Liver (tissue), 8 donors: ENCODE measurements at regions not wholly inside any gene's neighbourhood (a gene's known extent, or its start where the extent isn't known, plus 50 kb on each side); places are given as distances from the start of the nearest gene placed in this dataset.

Source experiments
- DNase-seq: peaks from one replicate; pipeline ENCODE4 v3.0.0-alpha.2; 2017; ENCODE audit warnings: low spot score
- H3K27ac ChIP-seq, 2 donors: one replicate each; pipeline ENCODE4 v1.7.0; 2013; ENCODE audit warnings: inconsistent platforms in 2 of 2, low read length in 2 of 2, control low read depth in 1 of 2, low read depth in 1 of 2, mild to moderate bottlenecking in 1 of 2
- H3K27me3 ChIP-seq, 4 donors: one replicate each; pipeline versions ENCODE4 v1.6.1 to v1.7.0; 2013; ENCODE audit warnings: low read length in 3 of 4, inconsistent platforms in 1 of 4, mild to moderate bottlenecking in 1 of 4, moderate library complexity in 1 of 4; ENCODE audit not compliant: control insufficient read depth in 4 of 4, insufficient read depth in 4 of 4
- H3K36me3 ChIP-seq, 4 donors: one replicate each; pipeline versions ENCODE4 v1.6.1 to v1.7.0; 2013; ENCODE audit warnings: low read length in 3 of 4, mild to moderate bottlenecking in 3 of 4, low read depth in 1 of 4, moderate library complexity in 1 of 4; ENCODE audit not compliant: control insufficient read depth in 4 of 4, insufficient read depth in 3 of 4
- H3K4me1 ChIP-seq, 4 donors: one replicate each; pipeline versions ENCODE4 v1.6.1 to v1.7.0; 2013; ENCODE audit warnings: low read length in 3 of 4, mild to moderate bottlenecking in 3 of 4, moderate library complexity in 1 of 4; ENCODE audit not compliant: control insufficient read depth in 4 of 4, insufficient read depth in 4 of 4
- H3K4me3 ChIP-seq, 3 donors: one replicate each; pipeline versions ENCODE4 v1.6.1 to v1.7.0; 2013; ENCODE audit warnings: low read length in 3 of 3, control low read depth in 1 of 3, low read depth in 1 of 3, mild to moderate bottlenecking in 1 of 3
- H3K9ac ChIP-seq, 2 donors: one replicate each; pipeline ENCODE4 v1.7.0; 2013; ENCODE audit warnings: low read length in 2 of 2, mild to moderate bottlenecking in 2 of 2, moderate library complexity in 2 of 2, control low read depth in 1 of 2, low read depth in 1 of 2
- H3K9me3 ChIP-seq, 4 donors: one replicate each; pipeline versions ENCODE4 v1.6.1 to v1.7.0; 2013; ENCODE audit warnings: low read length in 3 of 4; ENCODE audit not compliant: control insufficient read depth in 4 of 4
- EGR1 ChIP-seq, 2 donors: IDR thresholded peaks; 2 replicates each; pipeline ENCODE4 v1.6.1; 2016 to 2018; ENCODE audit warnings: antibody characterized with exemption in 2 of 2, low read depth in 2 of 2
- FOXA1 ChIP-seq: IDR thresholded peaks from 2 replicates; pipeline ENCODE4 v1.6.1; 2016; ENCODE audit warnings: antibody characterized with exemption
- FOXA2 ChIP-seq: IDR thresholded peaks from 2 replicates; pipeline ENCODE4 v1.6.1; 2016; ENCODE audit warnings: antibody characterized with exemption
- GABPA ChIP-seq, 2 donors: IDR thresholded peaks in 1 of 2; conservative IDR thresholded peaks in 1 of 2; 2 replicates each; pipeline ENCODE4 v1.6.1; 2016; ENCODE audit warnings: antibody characterized with exemption in 2 of 2, mild to moderate bottlenecking in 1 of 2, moderate library complexity in 1 of 2
- HNF4A ChIP-seq, 2 donors: conservative IDR thresholded peaks; 2 replicates each; pipeline ENCODE4 v1.6.1; 2016; ENCODE audit warnings: antibody characterized with exemption in 2 of 2, mild to moderate bottlenecking in 2 of 2
- HNF4G ChIP-seq: IDR thresholded peaks from 2 replicates; pipeline ENCODE4 v1.6.1; 2016; ENCODE audit warnings: antibody characterized with exemption
- JUND ChIP-seq, 2 donors: IDR thresholded peaks; 2 replicates each; pipeline ENCODE4 v1.6.1; 2016; ENCODE audit warnings: antibody characterized with exemption in 2 of 2
- MAX ChIP-seq: IDR thresholded peaks from 2 replicates; pipeline ENCODE4 v1.6.1; 2016; ENCODE audit warnings: antibody characterized with exemption
- NR2F2 ChIP-seq: IDR thresholded peaks from 2 replicates; pipeline ENCODE4 v1.6.1; 2016; ENCODE audit warnings: antibody characterized with exemption
- RAD21 ChIP-seq, 2 donors: IDR thresholded peaks; 2 replicates each; pipeline ENCODE4 v1.6.1; 2016; ENCODE audit warnings: antibody characterized with exemption in 2 of 2, mild to moderate bottlenecking in 2 of 2
- RXRA ChIP-seq, 2 donors: IDR thresholded peaks; 2 replicates each; pipeline ENCODE4 v1.6.1; 2017 to 2018; ENCODE audit warnings: antibody characterized with exemption in 2 of 2, mild to moderate bottlenecking in 1 of 2
- SP1 ChIP-seq: IDR thresholded peaks from 2 replicates; pipeline ENCODE4 v1.6.1; 2018; ENCODE audit warnings: antibody characterized with exemption, mild to moderate bottlenecking
- TAF1 ChIP-seq: conservative IDR thresholded peaks from 2 replicates; pipeline ENCODE4 v1.6.1; 2016; ENCODE audit warnings: antibody characterized with exemption, mild to moderate bottlenecking
- YY1 ChIP-seq: IDR thresholded peaks from 2 replicates; pipeline ENCODE4 v1.6.1; 2016; ENCODE audit warnings: antibody characterized with exemption, mild to moderate bottlenecking
- WGBS: extraction: QIAGEN DNeasy Blood & Tissue Kit; methylation state at CpG from one replicate; pipeline ENCODE4 v1.1.7; 2013; 5-methylcytosine and 5-hydroxymethylcytosine counted together
- TF ChIP-seq, protein P1 (sequence below): IDR thresholded peaks from 2 replicates; pipeline ENCODE4 v1.6.1; 2016; ENCODE audit warnings: antibody characterized with exemption
- TF ChIP-seq, protein P2 (sequence below): fragments of 150-350 bp; IDR thresholded peaks from 2 replicates; pipeline ENCODE4 v1.5.1; 2017; ENCODE audit warnings: improper control_type of control experiment, low read depth, low read length; ENCODE audit not compliant: missing input control
- TF ChIP-seq, protein P3 (sequence below): IDR thresholded peaks from 2 replicates; pipeline ENCODE4 v1.6.1; 2016; ENCODE audit warnings: antibody characterized with exemption
- donor health status: healthy.
- donor health status: healthy.
- donor health status: healthy.
- donor health status: healthy.
- donor health status: healthy.

GRCh38 chr5:1729641-1730486 is 69.8 kb downstream of the MRPL36 start:
- WGBS, result 87% methylated on average over 40 of the region's 40 CpGs
- Histone ChIP-seq H3K4me1 (no peaks in the 10 kb centered on the region), H3K9ac (no peak overlapping the region), H3K9me3 (no peaks in the 10 kb centered on the region), H3K4me3 (no peak overlapping the region), H3K36me3 (no peaks in the 10 kb centered on the region), H3K27ac (no peak overlapping the region), H3K27me3 (no peaks in the 10 kb centered on the region)
- TF ChIP-seq EGR1 (IDR thresholded peaks at IDR 0.05; ENCODE audit: low read depth in 2 of 2), result no peak
- no peak for TF ChIP-seq GABPA (IDR thresholded peaks at IDR 0.05 in 1 of 2, conservative IDR thresholded peaks at IDR 0.05 in 1 of 2)
- no peak for TF ChIP-seq SP1
- TF ChIP-seq YY1, result no peak
- TF ChIP-seq, protein P1, sequence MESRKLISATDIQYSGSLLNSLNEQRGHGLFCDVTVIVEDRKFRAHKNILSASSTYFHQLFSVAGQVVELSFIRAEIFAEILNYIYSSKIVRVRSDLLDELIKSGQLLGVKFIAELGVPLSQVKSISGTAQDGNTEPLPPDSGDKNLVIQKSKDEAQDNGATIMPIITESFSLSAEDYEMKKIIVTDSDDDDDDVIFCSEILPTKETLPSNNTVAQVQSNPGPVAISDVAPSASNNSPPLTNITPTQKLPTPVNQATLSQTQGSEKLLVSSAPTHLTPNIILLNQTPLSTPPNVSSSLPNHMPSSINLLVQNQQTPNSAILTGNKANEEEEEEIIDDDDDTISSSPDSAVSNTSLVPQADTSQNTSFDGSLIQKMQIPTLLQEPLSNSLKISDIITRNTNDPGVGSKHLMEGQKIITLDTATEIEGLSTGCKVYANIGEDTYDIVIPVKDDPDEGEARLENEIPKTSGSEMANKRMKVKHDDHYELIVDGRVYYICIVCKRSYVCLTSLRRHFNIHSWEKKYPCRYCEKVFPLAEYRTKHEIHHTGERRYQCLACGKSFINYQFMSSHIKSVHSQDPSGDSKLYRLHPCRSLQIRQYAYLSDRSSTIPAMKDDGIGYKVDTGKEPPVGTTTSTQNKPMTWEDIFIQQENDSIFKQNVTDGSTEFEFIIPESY, result no peak
- TF ChIP-seq FOXA2, result no peak
- no peak for TF ChIP-seq JUND (IDR thresholded peaks at IDR 0.05)
- TF ChIP-seq HNF4A (conservative IDR thresholded peaks at IDR 0.05), result no peak
- DNase-seq, result no peak

GRCh38 chr5:1728846-1729245 is 70.8 kb downstream of the MRPL36 start:
- H3K4me1 ChIP-seq, result no peaks in the 10 kb centered on the region
- DNase-seq, result no peak
- no peak overlapping the region for H3K4me3 ChIP-seq
- no peaks in the 10 kb centered on the region for H3K27me3 ChIP-seq
- no peak for TF ChIP-seq FOXA1
- TF ChIP-seq HNF4G, result no peak
- no peak for TF ChIP-seq FOXA2
- TF ChIP-seq EGR1 (IDR thresholded peaks at IDR 0.05; ENCODE audit: low read depth in 2 of 2), result no peak
- TF ChIP-seq YY1, result no peak
- TF ChIP-seq MAX, result no peak
- no peak for TF ChIP-seq RXRA (IDR thresholded peaks at IDR 0.05)
- TF ChIP-seq NR2F2, result no peak
- TF ChIP-seq RAD21 (IDR thresholded peaks at IDR 0.05), result no peak
- TF ChIP-seq, protein P2, sequence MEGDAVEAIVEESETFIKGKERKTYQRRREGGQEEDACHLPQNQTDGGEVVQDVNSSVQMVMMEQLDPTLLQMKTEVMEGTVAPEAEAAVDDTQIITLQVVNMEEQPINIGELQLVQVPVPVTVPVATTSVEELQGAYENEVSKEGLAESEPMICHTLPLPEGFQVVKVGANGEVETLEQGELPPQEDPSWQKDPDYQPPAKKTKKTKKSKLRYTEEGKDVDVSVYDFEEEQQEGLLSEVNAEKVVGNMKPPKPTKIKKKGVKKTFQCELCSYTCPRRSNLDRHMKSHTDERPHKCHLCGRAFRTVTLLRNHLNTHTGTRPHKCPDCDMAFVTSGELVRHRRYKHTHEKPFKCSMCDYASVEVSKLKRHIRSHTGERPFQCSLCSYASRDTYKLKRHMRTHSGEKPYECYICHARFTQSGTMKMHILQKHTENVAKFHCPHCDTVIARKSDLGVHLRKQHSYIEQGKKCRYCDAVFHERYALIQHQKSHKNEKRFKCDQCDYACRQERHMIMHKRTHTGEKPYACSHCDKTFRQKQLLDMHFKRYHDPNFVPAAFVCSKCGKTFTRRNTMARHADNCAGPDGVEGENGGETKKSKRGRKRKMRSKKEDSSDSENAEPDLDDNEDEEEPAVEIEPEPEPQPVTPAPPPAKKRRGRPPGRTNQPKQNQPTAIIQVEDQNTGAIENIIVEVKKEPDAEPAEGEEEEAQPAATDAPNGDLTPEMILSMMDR, result no peak
- no peak for TF ChIP-seq JUND (IDR thresholded peaks at IDR 0.05)
- TF ChIP-seq, protein P3, sequence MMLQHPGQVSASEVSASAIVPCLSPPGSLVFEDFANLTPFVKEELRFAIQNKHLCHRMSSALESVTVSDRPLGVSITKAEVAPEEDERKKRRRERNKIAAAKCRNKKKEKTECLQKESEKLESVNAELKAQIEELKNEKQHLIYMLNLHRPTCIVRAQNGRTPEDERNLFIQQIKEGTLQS, result no peak
- no peak for TF ChIP-seq SP1
- no peak for TF ChIP-seq TAF1
- TF ChIP-seq, protein P1, result no peak
- no peak for TF ChIP-seq HNF4A (conservative IDR thresholded peaks at IDR 0.05)
- 90% methylated on average over 24 of the region's 24 CpGs for WGBS
- H3K36me3 ChIP-seq, result no peaks in the 10 kb centered on the region
- H3K9ac ChIP-seq, result no peak overlapping the region
- H3K27ac ChIP-seq, result no peak overlapping the region
- H3K9me3 ChIP-seq, result no peaks in the 10 kb centered on the region
